ENCODE measurements at regions not wholly inside any gene's neighbourhood (a gene's known extent, or its start where the extent isn't known, plus 50 kb on each side); places are given as distances from the start of the nearest gene placed in this dataset.
A peak's percentile ranks its signal among the peaks of the same experiment; 100 is the strongest.

DNA sequence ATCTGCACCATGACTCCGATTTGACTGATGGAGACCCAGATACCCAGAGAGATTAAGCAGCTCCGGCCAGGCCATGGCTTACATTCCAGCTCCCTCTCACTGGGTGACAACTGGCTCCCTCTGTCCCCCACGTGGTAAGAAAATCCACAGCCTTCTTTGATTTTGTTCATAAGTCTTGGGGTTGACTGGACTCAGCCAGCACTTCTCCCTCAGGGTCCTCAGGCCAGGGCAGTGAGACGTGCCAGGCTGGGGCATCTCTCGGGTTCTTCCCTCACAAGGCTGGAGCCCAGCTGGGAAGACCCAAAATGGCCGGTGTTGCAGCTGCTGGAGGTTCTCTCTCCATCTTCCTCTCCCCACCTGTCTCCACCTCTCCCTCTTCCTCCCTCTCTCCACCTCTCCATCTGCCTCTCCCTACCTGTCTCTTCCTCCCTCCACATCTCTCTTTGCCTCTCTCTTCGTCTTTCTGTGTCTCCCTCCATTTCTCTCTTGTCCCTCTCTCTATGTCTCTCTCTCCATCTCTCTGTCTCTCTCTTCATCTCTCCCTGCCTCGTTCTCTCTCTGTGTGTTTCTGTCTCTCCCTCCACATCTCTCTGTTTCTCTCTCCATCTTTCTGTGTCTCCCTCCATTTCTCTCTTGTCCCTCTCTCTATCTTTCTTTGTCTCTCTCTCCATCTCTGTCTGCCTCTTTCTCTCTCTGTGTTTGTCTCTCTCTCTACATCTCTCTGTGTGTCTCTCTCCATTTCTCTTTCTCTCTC, 105.3 kb downstream of the FOXL1 start:
- DNase-seq: no peak

DNA sequence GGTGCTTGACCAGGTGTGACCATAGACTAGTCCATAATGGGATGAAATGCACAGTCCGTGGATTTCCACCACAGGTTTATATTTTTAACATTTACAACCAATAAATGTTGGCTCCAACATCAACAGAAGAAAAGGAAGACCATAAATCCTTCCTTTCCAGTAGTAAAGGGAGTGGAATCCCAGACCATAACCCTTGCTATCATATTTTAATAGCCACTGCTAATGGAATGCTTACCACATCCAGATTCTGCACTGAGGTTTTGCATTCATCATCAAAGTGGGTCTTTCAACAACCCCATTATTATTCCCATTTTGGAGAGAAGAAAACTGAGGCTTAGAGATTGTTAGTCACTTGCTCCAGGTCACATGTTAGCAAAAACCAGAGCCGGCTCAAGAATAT, 106.7 kb downstream of the FOXL1 start:
- DNase-seq: no peak

DNA sequence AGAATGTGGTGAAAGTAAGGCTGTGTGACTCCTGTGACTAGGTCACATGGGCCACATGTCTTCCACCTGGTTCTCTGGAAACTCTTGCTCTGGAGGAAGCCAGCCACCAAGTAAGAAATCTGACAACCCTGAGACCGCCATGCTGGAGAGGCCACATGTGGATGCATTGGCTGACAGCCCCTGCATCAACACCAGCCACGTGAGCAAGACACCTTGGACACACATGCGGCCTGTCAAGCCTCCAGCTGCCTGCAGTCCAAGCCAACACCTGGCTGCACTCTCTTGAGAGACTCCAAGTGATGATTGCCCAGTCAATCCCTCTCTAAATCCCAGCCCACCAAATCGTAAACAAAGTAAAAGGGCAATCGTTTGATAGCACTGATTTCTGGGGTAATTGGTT, 112.6 kb downstream of the FOXL1 start:
- no peak for DNase-seq

DNA sequence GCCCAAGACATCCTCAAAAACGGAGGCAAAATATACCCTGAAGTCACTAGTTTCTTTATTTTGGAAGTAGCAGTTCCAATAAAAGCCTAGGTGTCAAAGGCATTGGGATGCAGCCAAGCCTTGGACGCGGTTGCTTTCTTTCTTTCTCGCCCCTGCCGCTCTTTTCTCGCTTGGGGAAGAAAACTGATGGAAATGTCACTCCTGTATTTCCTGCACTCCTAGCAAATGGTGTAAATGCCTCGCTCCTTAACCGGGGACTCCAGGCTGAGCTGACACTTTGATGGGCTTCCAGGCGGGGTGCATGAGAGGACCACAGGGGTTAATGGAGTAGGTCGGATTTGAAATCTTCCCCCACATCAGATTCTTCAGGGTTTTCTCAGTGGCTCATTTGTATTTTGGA, 114.1 kb downstream of the FOXL1 start:
- DNase-seq: no peak

DNA sequence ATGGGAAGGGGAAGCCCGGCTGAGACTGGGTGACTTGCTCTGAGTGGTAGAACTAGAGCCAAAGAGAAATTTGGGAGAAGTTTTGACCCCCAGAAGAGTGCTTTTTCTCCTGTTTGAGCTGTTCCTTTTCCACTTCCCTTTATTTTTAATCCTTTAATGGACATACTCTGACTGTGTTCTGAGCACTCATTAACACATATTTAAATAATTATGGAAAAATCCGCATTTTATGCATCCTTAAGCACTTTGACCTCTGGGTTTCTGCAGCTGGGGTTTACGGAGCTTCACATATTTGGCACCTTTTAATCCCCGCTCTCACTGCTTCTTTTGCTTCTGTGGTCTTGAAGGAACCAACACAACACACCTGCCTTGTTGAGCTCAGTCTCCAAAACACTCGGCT, 114.7 kb downstream of the FOXL1 start:
- DNase-seq: no peak

DNA sequence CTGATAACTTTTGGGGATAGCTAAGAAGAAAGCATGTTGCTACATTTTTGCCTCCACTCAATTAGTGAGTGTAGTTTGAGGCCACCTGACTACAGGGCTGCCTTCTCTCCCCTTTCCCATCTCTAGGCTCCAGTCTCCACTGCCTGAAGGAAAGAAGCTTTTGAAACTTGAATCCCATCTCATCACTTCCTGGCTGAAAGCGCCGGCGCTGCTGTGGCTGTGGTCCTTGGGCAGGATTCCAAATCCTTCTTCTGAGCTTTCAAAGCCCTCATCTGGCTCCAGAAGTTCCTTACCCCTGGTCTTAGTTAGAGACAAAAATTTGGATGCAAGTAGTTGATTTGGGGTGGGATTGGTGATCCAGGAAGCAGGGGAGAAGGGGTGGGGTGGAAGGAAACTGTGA, 119.4 kb downstream of the FOXL1 start:
- no peak for DNase-seq

DNA sequence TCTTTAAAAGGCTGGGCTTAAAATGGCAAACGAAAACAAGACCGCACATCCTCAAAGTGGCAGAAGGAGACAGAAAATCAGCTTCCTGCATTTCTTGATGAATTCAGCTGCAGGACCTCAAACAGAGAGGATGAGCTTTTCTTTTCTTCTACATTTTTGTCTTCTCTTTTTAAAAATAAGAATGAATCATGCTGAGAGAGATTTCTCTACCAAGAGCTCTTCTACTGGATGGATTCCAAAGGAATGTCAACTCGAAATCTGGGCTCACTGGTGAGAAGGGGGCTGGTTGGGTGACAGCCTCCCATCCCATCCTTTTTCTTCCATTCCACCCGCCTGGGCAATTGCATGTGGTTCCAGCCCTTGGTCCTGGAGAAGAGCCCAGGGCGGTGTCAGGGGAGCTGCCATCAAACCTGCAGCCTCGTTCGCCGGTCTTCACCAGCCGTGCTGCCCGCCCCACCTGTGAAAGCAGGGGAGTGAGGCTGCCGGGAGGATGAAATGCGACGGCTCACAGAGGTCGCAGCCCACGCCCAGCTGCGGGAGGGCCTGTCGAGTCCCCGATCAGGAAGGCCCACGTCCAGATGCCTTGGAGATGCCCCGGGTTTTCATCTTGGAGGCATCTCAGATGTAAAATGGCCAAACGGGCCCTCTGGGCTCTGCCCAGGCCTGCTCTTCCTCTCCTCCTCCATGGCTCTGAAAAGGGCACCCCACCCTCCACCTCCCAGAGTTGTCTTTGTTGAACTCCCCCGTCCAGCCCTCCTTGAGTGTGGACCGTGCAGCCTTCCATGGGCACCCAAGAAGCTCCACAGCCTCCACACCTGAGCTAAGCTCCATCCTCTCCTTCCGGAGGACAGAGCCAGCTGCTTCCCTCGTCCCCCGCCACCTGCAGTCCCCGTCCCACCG, 121.9 kb downstream of the FOXL1 start:
- DNase-seq: no peak

DNA sequence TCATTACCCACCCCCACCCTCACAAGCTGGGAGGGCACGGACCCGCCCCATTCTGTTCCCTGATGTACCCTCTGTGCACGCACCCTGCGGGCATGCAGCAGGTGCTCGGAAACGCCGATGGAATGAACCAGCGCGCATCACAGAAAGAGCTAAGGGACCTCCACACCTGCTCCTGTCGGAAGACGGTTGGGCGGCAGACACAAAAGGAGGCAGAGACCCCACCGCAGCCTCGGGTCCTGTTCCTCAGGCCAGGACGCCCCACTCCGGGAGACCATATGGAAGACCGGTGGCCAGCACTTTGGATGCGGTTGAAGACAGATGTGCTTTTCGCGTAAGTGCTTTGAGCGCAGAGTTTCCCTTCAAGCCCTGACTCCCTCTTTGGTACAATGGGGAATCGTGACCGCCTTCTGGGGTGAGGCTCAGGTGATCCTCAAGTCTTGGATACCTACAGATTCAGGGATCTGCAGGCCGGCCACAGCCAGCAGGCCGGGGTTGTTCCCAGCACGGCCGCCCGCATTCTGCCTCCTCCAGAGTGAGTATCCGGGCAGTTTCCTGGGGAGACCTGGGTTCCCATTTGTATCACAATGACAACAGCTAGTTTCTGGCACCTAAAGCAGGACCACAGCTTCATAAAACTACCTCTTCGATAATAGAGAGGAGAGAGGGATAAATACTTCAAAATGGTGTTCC, 123.1 kb downstream of the FOXL1 start:
- DNase-seq: no peak

DNA sequence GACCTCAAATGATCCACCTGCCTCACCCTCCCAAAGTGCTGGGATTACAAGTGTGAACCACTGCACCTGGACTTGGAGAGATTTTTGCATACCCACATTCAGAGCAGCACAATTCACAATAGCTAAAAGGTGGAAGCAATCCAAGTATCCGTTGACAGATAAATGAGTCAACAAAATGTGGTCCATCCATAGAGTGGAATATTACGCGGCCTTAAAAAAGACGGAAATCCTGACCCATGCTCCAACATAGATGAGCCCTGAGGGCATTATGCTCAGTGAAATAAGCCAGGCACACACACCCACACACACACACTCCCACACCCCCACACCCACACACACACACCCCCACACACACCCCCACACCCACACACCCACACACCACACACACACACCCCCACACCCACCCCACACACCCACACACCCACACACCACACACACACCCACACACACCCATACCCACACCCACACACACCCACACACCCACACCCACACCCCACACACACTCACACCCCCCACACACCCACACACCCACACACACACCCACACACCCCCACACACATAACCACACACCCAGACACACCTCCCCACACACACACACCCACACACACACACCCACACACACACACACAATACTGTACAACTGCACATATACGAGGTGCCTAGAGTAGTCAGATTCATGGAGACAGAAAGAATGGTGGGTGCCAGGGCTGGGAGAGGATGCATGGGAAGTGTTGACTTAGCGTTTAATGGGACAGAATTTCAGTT, 124.7 kb downstream of the FOXL1 start:
- peak; percentile 3 for DNase-seq

DNA sequence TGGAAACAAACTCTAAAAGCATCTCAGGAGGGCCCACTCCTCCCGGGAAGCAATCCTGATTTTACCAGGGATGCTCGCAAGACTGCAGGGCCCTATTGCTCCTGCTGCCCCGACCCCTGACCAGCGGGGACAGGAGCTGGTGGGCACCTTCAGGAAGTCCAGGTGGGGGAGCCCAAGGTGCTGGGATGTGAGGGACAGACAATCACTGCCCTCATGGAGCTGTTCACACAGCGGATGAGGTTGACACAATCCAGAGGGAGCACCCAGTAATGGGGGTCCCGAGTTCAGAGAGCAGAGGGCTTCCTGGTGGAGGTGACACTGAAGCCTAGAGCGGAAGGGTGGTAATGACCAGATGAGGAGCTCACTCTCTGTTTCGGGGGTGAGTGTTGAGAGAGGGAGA, 126.2 kb downstream of the FOXL1 start:
- no peak for DNase-seq

DNA sequence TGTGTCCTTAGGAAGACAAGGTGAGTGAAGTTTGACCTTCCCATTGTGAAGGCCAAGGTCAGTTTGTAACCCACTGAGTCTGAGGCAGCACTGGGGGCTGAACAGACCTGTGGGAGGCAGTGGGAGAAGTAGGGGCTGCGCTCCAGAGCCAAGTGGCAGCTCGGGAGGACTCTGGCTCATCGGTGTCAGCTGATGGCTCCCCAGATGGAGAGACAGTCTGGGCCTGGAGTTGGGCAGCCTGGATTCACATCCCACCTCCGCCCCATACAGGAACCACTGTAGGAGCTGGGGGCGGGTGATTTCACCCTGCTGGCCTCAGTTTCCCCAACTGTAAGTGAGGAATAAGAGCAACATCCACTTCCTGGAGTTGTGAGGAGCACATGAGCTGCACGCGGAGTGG, 128.4 kb downstream of the FOXL1 start:
- DNase-seq: no peak

DNA sequence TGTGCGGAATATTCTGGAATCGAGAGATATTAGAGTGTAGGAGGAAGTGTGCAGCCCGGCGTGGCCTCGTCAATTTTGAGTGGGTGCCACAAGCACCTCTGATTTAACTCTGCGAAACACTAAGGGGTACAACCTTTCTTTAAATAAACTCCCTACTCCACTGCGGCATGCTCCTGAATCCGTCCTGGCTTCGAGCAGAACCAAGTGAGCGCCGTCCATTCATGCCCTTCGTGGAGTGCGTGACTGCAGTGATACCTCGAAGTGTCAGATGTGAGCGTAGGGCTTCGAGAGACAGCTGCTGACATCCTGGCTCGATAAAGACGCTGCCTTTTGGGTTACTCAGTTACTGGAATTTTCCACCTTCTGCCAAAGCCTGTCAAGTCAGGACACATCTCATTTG, 128.8 kb downstream of the FOXL1 start:
- no peak for DNase-seq

DNA sequence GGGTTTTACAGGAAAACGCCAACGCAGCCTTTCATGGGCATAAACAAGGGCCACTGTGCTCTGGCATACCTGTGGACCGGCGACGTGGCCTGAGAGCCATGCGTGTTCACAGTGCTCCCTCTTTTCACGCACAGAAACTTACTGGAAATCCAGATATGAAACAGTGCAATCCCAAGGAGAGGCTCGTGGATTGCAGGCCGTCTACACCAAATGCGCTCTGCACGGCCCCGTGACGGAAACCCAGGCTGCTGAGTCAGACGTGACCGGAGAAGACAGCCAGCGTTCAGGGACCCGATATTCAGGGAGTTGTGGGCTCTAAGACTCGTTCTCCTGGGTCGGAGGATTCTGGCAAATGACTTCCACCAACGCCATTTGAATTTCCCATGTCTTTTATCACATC, 129.2 kb downstream of the FOXL1 start:
- no peak for DNase-seq

DNA sequence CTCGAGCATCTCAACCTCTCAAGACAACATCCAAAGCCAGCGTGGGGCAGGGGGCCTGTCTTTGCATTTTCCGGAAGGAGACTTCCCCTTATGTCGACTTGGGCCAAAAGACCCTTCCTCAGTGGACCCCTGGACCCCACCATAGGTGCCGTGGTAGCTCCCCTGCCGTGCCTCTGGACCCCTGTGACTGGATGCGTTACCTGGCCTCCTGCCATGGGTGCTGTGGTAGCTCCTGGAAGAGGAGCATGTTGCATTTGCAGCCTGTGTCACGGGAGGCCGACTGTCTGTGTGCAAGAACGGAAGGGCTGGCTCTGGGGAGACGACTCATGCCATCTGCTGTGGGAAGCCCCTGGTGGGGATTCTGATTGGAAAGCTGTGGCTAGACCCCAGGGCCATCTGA, 130.1 kb downstream of the FOXL1 start:
- no peak for DNase-seq

DNA sequence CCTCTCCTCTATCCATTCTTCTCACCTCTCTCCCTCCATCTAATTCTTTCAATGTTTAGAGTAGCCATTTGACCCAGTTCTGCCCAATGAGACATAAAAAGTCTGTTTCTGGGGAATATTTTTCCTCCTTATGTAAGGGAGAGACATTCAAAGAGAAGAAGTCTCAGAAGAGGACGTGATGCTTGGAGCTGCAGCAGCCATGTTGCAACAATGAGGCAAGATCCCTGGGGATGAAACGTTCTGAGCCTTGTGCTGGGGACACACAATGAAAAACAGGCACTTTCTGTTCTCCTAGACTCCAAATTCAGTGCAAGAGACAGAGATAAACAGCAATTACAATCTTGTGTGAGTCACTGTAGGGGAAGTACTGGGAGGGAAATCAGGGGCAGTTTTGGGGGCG, 130.8 kb downstream of the FOXL1 start:
- no peak for DNase-seq

DNA sequence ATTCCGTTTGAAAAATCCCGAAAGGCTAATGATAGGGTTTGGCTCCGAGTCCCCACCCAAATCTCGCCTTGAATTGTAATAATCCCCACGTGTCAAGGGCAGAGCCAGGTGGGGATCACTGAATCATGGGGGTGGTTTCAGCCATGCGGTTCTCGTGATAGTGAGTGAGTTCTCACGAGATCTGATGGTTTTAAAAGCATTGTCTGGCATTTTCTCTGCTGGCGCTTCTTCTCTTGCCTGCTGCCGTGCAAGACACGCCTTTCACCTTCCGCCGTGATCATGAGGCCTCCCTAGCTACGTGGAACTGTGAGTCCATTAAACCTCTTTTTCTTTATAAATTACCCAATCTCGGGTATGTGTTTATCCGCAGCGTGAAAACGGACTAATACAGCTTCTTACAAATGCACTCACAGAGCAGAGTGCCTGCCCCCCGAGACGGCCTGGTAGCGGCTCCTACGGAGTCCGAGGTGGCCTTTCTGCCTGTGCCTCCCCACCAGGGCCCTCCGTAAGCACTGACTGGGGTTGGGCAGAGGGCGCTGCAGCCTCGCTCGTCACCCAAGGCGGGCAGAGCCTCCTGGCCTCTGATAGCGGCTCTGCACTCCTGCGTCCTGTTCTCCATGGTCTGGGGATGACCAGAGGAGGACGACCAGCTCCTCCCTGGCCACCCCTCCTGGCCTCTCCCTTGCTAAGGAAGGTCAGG, 131.7 kb downstream of the FOXL1 start:
- no peak for DNase-seq

DNA sequence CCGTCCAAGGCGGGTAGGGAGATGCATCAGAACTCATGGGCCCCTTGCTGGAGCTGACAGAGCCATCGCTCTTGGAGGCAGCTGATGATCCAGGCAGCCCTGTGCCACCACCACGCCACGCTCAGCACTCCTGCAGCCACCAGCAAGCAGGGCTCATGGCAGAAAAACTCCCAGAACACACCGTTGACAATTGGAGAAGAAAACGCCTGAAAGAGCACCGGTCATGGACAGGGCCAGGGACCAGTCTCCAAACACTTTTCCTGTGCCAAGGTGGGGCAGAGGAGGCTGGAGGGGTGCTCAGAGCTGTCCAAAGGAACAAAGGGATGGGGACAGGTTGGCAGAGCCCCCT, 132.2 kb downstream of the FOXL1 start:
- DNase-seq: no peak

DNA sequence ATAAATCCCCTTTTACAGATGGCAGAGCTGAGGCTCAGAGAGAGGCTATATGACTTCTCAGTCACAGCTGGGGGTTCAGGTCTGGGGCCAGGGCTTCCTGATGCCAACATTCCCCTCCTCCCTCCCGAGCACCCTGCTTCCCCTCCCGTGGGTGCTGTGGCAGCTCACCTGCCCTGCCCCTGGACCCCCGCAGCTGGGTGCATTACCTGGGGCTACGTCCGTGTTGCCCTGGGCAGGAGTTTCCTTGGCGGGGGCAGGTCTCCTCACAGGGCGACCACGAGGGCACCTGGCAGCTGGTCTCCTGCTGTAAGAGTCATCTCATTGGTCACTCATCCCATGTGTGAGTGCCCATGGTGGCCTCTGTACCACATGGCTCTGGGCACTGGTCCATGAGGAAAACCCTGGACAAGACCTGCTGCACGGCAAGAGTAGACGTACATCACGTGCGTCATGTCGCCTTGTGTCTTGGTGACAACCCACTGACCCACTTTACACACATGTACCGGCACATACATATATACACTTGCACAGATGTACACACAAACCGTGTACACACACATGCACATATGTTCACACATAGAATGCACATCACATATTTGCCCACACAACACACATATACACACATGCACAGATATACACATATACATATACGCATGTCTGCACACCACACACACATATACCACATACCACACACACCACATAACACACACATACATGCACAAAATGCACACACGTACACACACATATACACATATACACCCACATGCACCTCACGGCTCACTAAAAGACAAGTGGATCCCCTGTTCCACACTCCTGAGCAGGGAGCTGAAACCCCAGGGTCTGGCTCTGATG, 134.0 kb downstream of the FOXL1 start:
- no peak for DNase-seq

DNA sequence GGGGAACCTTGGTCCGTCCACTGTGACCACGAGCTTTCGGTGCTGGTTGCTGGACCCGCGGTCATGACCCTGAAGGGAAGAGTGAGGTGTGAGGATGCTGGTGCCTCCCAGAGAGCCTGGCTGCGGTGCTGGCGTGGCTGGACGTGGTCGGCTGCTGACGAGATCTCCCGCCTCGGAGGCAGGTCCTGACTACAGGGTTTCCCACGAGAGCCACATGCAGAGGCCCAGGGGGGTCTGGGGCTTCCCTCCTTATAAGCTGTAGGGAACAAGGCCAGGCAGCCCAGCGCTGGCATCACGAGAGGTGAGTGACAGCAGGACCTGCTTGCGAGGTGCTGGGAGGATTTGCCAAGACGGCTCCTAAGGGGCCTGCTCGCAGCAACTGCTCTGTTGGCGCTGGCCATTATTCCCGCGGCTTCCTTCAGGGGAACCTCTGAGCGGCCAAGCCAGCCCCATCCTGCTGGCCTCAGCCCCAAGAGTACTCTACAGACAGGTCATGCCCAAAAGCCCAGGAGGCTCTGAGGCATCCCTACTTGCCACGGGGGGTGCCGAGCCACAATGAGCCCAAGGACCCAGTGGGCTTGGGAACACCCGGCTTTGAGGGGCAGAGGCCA, 134.8 kb downstream of the FOXL1 start:
- no peak for DNase-seq

DNA sequence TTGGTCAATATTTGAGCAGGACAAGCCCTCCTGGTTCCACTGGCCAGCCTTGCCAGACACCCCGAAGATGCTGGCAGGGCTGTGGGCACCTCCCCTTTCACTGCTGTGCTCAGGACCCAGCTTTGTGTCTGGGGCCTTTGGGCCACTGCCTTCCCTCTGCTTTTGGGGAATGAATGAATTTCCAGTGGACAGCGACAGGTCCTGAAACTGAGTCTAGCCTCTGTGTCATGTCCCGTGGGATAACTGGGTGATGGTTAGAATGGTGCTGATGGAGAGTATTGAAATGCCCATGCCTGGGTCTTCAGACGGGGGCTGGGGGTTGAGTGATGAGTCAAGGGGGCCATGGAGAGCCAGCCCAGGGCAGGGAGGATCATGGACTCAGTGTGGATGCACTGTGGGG, 135.8 kb downstream of the FOXL1 start:
- DNase-seq: no peak

DNA sequence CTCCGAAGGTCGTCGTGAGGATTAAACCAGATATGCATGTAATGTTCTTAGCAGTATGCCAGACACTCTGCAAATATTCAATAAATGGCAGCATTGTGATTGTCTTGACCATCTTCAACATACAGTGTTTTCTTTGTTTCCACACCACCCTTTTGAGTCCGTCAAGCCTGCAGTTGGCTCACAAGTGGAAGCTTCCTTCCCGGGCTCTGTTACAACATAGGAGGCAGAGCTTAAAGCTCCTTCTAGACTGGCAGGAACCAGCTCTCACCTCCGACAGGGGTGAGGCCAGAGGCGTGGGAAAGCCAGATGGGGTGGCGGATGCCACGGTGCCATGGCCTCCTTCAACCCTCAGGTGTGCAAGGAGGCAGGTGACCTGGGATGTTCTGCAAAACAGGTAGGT, 138.3 kb downstream of the FOXL1 start:
- DNase-seq: no peak
